Breast epithelium (tissue), 4 donors: ENCODE measurements at regions not wholly inside any gene's neighbourhood (a gene's known extent, or its start where the extent isn't known, plus 50 kb on each side); places are given as distances from the start of the nearest gene placed in this dataset.

Source experiments
- DNase-seq, 2 donors: peaks; one replicate each; pipeline ENCODE4 v3.0.0-alpha.2; 2019; ENCODE audit warnings: low spot score in 2 of 2
- H3K27ac ChIP-seq, 2 donors: fragments of 200-600 bp; sonication (generic) in 1 of 2; one replicate each; pipeline ENCODE4 v1.5.1; 2016 to 2019; ENCODE audit warnings: mild to moderate bottlenecking in 1 of 2
- H3K27me3 ChIP-seq, 2 donors: fragments of 200-600 bp; sonication (generic) in 1 of 2; one replicate each; pipeline versions ENCODE4 v1.5.1 to v1.6.0; 2017 to 2019; ENCODE audit warnings: control low read depth in 1 of 2, mild to moderate bottlenecking in 1 of 2
- H3K36me3 ChIP-seq: fragments of 200-600 bp; one replicate; pipeline ENCODE4 v1.5.1; 2019
- H3K4me1 ChIP-seq, 2 donors: fragments of 200-600 bp; sonication (generic); one replicate each; pipeline ENCODE4 v1.5.1; 2016 to 2019; ENCODE audit warnings: control low read depth in 1 of 2
- H3K4me3 ChIP-seq, 3 donors: fragments of 200-600 bp; sonication (generic); 1 replicate in 2 of 3; 2 replicates in 1 of 3; pipeline ENCODE4 v1.5.1; 2016 to 2019; ENCODE audit warnings: mild to moderate bottlenecking in 3 of 3, moderate library complexity in 2 of 3
- H3K9me3 ChIP-seq, 2 donors: fragments of 200-600 bp; sonication (generic) in 1 of 2; one replicate each; pipeline ENCODE4 v1.5.1; 2016 to 2019; ENCODE audit warnings: control low read depth in 1 of 2
- CTCF ChIP-seq, 3 donors: fragments of 450-650 bp; IDR thresholded peaks; one replicate each; pipeline ENCODE4 v1.5.1; 2016 to 2017; ENCODE audit warnings: antibody characterized with exemption in 3 of 3, mild to moderate bottlenecking in 3 of 3, moderate library complexity in 3 of 3
- POLR2A ChIP-seq: fragments of 450-650 bp; IDR thresholded peaks from one replicate; pipeline ENCODE4 v1.6.1; 2016; ENCODE audit warnings: antibody characterized with exemption, mild to moderate bottlenecking, moderate library complexity
- POLR2AphosphoS5 ChIP-seq, 3 donors: sonication (generic); formaldehyde crosslinking; IDR thresholded peaks; one replicate each; pipeline ENCODE4 v1.6.1; 2017; ENCODE audit warnings: antibody characterized with exemption in 3 of 3
- intact Hi-C: fragments of 100-400 bp; cut with DNase I; formaldehyde crosslinking; loops from one replicate; pipeline ENCODE4 v1.15.1; 2023; ENCODE audit warnings: low total_unique reads

- Histone ChIP-seq H3K4me3 (no peak overlapping the region), H3K4me1 (no peaks in the 10 kb centered on the region), H3K36me3 (no peaks in the 10 kb centered on the region), H3K27me3 (no peaks in the 10 kb centered on the region), H3K27ac (peak overlapping the region in 1 of 2 donors; percentile 23), H3K9me3 (no peaks in the 10 kb centered on the region)
- TF ChIP-seq POLR2A (no peak), POLR2AphosphoS5 (IDR thresholded peaks at IDR 0.05) (no peak), CTCF (IDR thresholded peaks at IDR 0.05) (no peak)
- no peak for DNase-seq
- intact Hi-C loops = no loop called here
These were observed 83.9 kb upstream of the SGIP1 start for GRCh38 chr1:66450043-66450514.

GRCh38 chr1:66450847-66451246 lies 83.1 kb upstream of the SGIP1 start:
- Histone ChIP-seq H3K4me1 (no peaks in the 10 kb centered on the region), H3K27ac (no peak overlapping the region), H3K4me3 (no peak overlapping the region), H3K9me3 (no peaks in the 10 kb centered on the region), H3K36me3 (no peaks in the 10 kb centered on the region), H3K27me3 (no peaks in the 10 kb centered on the region)
- intact Hi-C loops = no loop called here
- DNase-seq = no peak
- no peak for TF ChIP-seq POLR2A
- no peak for TF ChIP-seq CTCF (IDR thresholded peaks at IDR 0.05)
- TF ChIP-seq POLR2AphosphoS5 (IDR thresholded peaks at IDR 0.05) = no peak

- no peaks in the 10 kb centered on the region for H3K36me3 ChIP-seq
- no peak for DNase-seq
- no peaks in the 10 kb centered on the region for H3K27me3 ChIP-seq
- no peak overlapping the region for H3K27ac ChIP-seq
- no peak overlapping the region for H3K4me3 ChIP-seq
- intact Hi-C loops = no loop called here
- no peaks in the 10 kb centered on the region for H3K4me1 ChIP-seq
- no peak for TF ChIP-seq POLR2A
- peak in 1 of 3 donors; percentile 17 for TF ChIP-seq CTCF (IDR thresholded peaks at IDR 0.05)
- H3K9me3 ChIP-seq = no peaks in the 10 kb centered on the region
These were observed 81.8 kb upstream of the SGIP1 start for GRCh38 chr1:66452162-66452561.

GRCh38 chr1:66452982-66453381 lies 81.0 kb upstream of the SGIP1 start:
- no peak for TF ChIP-seq CTCF (IDR thresholded peaks at IDR 0.05)
- TF ChIP-seq POLR2A = no peak
- no peak for TF ChIP-seq POLR2AphosphoS5 (IDR thresholded peaks at IDR 0.05)
- intact Hi-C loops = no loop called here
- no peak overlapping the region for H3K4me3 ChIP-seq
- no peak overlapping the region for H3K27ac ChIP-seq
- H3K4me1 ChIP-seq = no peaks in the 10 kb centered on the region
- no peak for DNase-seq
- no peaks in the 10 kb centered on the region for H3K9me3 ChIP-seq
- H3K27me3 ChIP-seq = no peaks in the 10 kb centered on the region
- H3K36me3 ChIP-seq = no peaks in the 10 kb centered on the region

GRCh38 chr1:66455446-66455845 lies 78.5 kb upstream of the SGIP1 start:
- H3K36me3 ChIP-seq = no peaks in the 10 kb centered on the region
- H3K9me3 ChIP-seq = no peaks in the 10 kb centered on the region
- H3K4me1 ChIP-seq = no peaks in the 10 kb centered on the region
- intact Hi-C loops = no loop called here
- DNase-seq = no peak
- no peak overlapping the region for H3K27ac ChIP-seq
- TF ChIP-seq CTCF (IDR thresholded peaks at IDR 0.05) (no peak), POLR2A (no peak), POLR2AphosphoS5 (IDR thresholded peaks at IDR 0.05) (no peak)
- no peaks in the 10 kb centered on the region for H3K27me3 ChIP-seq
- no peak overlapping the region for H3K4me3 ChIP-seq
